ENCODE measurements at regions not wholly inside any gene's neighbourhood (a gene's known extent, or its start where the extent isn't known, plus 50 kb on each side); places are given as distances from the start of the nearest gene placed in this dataset.

DNA sequence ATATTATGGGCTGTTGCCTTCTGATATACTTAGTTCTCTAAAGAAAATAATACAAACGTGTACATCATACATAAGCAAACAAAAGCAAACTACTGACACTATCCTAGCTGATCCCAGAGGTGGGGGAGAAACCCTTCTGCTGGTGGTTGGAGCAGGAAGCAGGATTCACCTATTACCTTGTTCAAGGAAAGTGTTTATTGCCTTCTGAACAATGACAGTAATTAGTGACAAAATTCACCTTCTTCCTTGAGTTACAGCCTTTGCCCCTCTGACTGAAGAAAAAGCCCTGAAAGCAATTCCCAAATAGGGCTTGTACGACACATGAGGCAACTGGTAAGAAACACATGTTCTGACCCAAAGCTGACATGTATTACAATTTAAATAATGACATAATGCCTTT lies 118.8 kb upstream of the AKR1E2 start:
- CTCF ChIA-PET, result no interaction called here
- Histone ChIP-seq H3K27ac (ENCODE audit: low read depth, low read length) (no peak overlapping the region), H3K36me3 (ENCODE audit: control insufficient read depth in 2 of 3, insufficient read depth in 3 of 3, low read length in 3 of 3) (no peaks in the 10 kb centered on the region), H3K4me3 (ENCODE audit: low read length) (no peak overlapping the region), H3K9me3 (ENCODE audit: control insufficient read depth in 2 of 3, low read length in 3 of 3) (no peaks in the 10 kb centered on the region), H3K4me1 (ENCODE audit: control insufficient read depth in 2 of 2, insufficient read depth in 2 of 2, low read length in 2 of 2) (no peaks in the 10 kb centered on the region), H3K27me3 (ENCODE audit: control insufficient read depth in 2 of 2, insufficient read depth in 2 of 2, low read length in 2 of 2) (no peaks in the 10 kb centered on the region)
- POLR2A ChIA-PET, result no interaction called here
- DNase-seq (no peak), ATAC-seq (no peak)
- intact Hi-C loops (cut with micrococcal nuclease), result no loop called here
- Mint-ChIP-seq H3K27me3 (peaks cover 11 to 40% (median 22%) of the 10 kb centered on the region in 5 donors), H3K4me3 (no peak overlapping the region), H3K36me3 (no peaks in the 10 kb centered on the region), H3K27ac (no peak overlapping the region), H3K9me3 (no peaks in the 10 kb centered on the region), H3K4me1 (peaks cover 0 to 4% (median 0%) of the 10 kb centered on the region in 7 donors)

DNA sequence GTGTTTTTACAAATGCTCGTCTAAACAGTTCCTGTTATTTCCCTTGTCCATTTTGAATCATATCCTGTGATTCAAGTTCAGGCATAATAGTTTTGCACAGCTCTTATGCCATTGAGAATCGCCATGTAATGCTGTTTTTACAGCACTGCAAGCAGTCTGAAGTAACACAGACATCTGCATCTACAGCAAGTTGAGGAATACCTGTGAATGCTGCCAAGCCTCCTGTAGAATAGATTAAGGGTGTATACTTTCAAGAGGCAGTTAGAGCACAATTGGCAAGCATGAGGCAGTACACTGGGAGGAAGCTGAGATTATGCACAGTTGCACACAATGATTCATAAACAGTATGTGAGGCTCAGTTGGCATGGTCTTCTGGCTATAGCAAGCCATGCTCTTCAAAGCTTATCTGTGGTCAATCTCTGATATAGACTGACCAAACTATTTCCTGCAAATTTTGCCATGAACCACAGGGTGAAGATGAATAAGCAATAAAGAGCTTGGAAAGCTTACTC lies 121.9 kb upstream of the AKR1E2 start:
- Histone ChIP-seq H3K9me3 (ENCODE audit: control insufficient read depth in 2 of 3, low read length in 3 of 3) (no peaks in the 10 kb centered on the region), H3K4me1 (ENCODE audit: control insufficient read depth in 2 of 2, insufficient read depth in 2 of 2, low read length in 2 of 2) (no peaks in the 10 kb centered on the region), H3K27me3 (ENCODE audit: control insufficient read depth in 2 of 2, insufficient read depth in 2 of 2, low read length in 2 of 2) (no peaks in the 10 kb centered on the region), H3K27ac (ENCODE audit: low read depth, low read length) (no peak overlapping the region), H3K36me3 (ENCODE audit: control insufficient read depth in 2 of 3, insufficient read depth in 3 of 3, low read length in 3 of 3) (no peaks in the 10 kb centered on the region), H3K4me3 (ENCODE audit: low read length) (no peak overlapping the region)
- Mint-ChIP-seq H3K9me3 (no peaks in the 10 kb centered on the region), H3K27ac (no peak overlapping the region), H3K36me3 (no peaks in the 10 kb centered on the region), H3K27me3 (peaks cover 18 to 45% (median 23%) of the 10 kb centered on the region in 5 donors), H3K4me3 (no peak overlapping the region), H3K4me1 (peaks cover 0 to 4% (median 0%) of the 10 kb centered on the region in 7 donors)
- ATAC-seq (peak; percentile 38), DNase-seq (no peak)
- intact Hi-C loops (cut with micrococcal nuclease), result no loop called here
- CTCF ChIA-PET, result no interaction called here
- POLR2A ChIA-PET, result no interaction called here

DNA sequence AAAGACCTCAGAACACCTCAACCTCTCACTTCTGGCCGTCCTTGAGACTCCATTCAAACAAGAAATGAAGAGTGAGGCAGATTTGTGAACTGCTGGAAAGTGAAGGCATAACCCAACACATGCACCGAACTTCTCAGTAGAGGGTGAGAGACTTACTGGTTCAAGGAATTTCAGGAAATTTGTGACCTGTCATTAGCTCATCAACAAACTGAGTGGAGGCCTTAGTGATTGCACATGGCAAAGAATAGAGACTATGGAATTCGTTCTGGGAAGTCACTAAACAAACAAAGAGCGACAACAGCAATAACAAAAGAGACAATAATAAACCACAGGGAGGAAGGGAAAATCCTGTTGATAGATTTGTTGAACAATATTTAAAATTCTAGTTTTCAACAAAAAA lies 125.0 kb upstream of the AKR1E2 start:
- Histone ChIP-seq H3K27me3 (ENCODE audit: control insufficient read depth in 2 of 2, insufficient read depth in 2 of 2, low read length in 2 of 2) (no peaks in the 10 kb centered on the region), H3K9me3 (ENCODE audit: control insufficient read depth in 2 of 3, low read length in 3 of 3) (no peaks in the 10 kb centered on the region), H3K4me3 (ENCODE audit: low read length) (no peak overlapping the region), H3K36me3 (ENCODE audit: control insufficient read depth in 2 of 3, insufficient read depth in 3 of 3, low read length in 3 of 3) (no peaks in the 10 kb centered on the region), H3K4me1 (ENCODE audit: control insufficient read depth in 2 of 2, insufficient read depth in 2 of 2, low read length in 2 of 2) (no peaks in the 10 kb centered on the region), H3K27ac (ENCODE audit: low read depth, low read length) (no peak overlapping the region)
- peaks cover 8 to 33% (median 18%) of the 10 kb centered on the region in 5 donors for H3K27me3 Mint-ChIP-seq
- no peaks in the 10 kb centered on the region for H3K36me3 Mint-ChIP-seq
- ChIA-PET CTCF (no interaction called here), POLR2A (no interaction called here)
- H3K4me1 Mint-ChIP-seq, result peaks cover 0 to 4% (median 0%) of the 10 kb centered on the region in 7 donors
- no peak for DNase-seq
- H3K9me3 Mint-ChIP-seq, result no peaks in the 10 kb centered on the region
- no peak overlapping the region for H3K4me3 Mint-ChIP-seq
- no peak overlapping the region for H3K27ac Mint-ChIP-seq
- ATAC-seq, result no peak
- intact Hi-C loops (cut with micrococcal nuclease), result no loop called here

DNA sequence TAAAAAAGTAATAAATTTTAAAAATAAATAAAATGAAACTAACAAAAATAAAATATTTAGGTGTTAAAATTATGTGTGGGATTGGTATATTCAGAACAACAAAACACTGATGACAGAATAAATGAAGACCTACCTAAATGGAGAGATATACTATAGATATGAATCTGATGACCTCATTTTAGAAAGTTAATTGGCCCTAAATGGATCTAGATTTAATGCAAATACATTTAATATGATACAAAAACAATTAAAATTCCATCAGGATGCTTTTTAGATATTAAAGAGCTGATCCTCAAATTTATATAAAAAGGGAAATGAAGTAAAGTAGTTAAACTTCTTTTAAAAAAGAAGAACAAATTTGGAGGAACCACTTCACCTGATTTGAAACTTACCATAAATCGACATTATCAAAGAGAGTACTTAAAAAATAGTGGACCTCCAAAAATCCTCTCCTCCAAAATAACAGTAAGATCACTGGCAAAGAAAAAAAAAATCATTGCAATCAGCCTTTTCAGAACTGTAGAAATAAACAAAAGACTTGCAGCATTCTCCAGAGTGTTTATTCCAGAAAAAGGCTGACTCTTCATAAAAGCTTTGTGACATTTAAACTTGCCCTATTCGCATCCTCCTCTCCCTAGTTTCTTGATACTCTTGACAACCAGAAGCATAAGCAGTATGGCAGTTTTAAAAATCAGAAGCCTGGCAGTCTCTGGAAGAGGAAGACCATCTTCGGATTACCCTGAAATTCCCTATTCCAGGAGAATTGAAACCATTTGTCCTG lies 125.9 kb upstream of the AKR1E2 start:
- no peaks in the 10 kb centered on the region for H3K36me3 Mint-ChIP-seq
- H3K27ac Mint-ChIP-seq, result no peak overlapping the region
- H3K27ac ChIP-seq (ENCODE audit: low read depth, low read length), result no peak overlapping the region
- no peaks in the 10 kb centered on the region for H3K9me3 ChIP-seq (ENCODE audit: control insufficient read depth in 2 of 3, low read length in 3 of 3)
- intact Hi-C loops (cut with micrococcal nuclease), result no loop called here
- CTCF ChIA-PET, result no interaction called here
- no peaks in the 10 kb centered on the region for H3K27me3 ChIP-seq (ENCODE audit: control insufficient read depth in 2 of 2, insufficient read depth in 2 of 2, low read length in 2 of 2)
- no peak overlapping the region for H3K4me3 ChIP-seq (ENCODE audit: low read length)
- no peak overlapping the region for H3K4me3 Mint-ChIP-seq
- H3K9me3 Mint-ChIP-seq, result no peaks in the 10 kb centered on the region
- H3K36me3 ChIP-seq (ENCODE audit: control insufficient read depth in 2 of 3, insufficient read depth in 3 of 3, low read length in 3 of 3), result no peaks in the 10 kb centered on the region
- DNase-seq (no peak), ATAC-seq (no peak)
- H3K27me3 Mint-ChIP-seq, result peaks cover 10 to 29% (median 20%) of the 10 kb centered on the region in 5 donors
- POLR2A ChIA-PET, result no interaction called here
- peaks cover 0 to 4% (median 0%) of the 10 kb centered on the region in 7 donors for H3K4me1 Mint-ChIP-seq
- H3K4me1 ChIP-seq (ENCODE audit: control insufficient read depth in 2 of 2, insufficient read depth in 2 of 2, low read length in 2 of 2), result no peaks in the 10 kb centered on the region

DNA sequence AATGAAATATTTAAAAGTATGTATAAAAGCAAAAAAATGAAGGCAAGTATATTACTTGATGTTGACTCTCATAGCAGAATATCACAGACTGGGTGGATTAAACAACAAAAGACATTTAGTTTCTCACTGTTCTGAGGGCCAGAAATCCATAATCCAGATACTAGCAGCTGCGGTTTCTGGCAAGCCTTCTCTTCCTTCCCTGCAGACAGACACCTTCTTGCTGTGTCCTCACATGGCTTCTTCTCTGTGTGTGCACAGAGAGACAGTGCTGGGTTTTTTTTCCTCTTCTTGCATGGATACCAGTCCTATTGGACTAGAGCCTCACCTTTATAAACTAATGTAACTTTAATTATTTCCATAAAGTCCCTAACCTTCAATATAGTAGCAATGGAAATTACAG lies 127.9 kb upstream of the AKR1E2 start:
- Histone ChIP-seq H3K4me1 (ENCODE audit: control insufficient read depth in 2 of 2, insufficient read depth in 2 of 2, low read length in 2 of 2) (no peaks in the 10 kb centered on the region), H3K27me3 (ENCODE audit: control insufficient read depth in 2 of 2, insufficient read depth in 2 of 2, low read length in 2 of 2) (no peaks in the 10 kb centered on the region), H3K9me3 (ENCODE audit: control insufficient read depth in 2 of 3, low read length in 3 of 3) (no peaks in the 10 kb centered on the region), H3K36me3 (ENCODE audit: control insufficient read depth in 2 of 3, insufficient read depth in 3 of 3, low read length in 3 of 3) (no peaks in the 10 kb centered on the region), H3K4me3 (ENCODE audit: low read length) (no peak overlapping the region), H3K27ac (ENCODE audit: low read depth, low read length) (no peak overlapping the region)
- Mint-ChIP-seq H3K4me3 (no peak overlapping the region), H3K36me3 (no peaks in the 10 kb centered on the region), H3K4me1 (peaks cover 0 to 4% (median 0%) of the 10 kb centered on the region in 7 donors), H3K9me3 (peaks cover 0 to 6% (median 0%) of the 10 kb centered on the region in 11 donors), H3K27ac (no peak overlapping the region), H3K27me3 (peaks cover 10 to 28% (median 19%) of the 10 kb centered on the region in 5 donors)
- no peak for DNase-seq
- POLR2A ChIA-PET, result no interaction called here
- CTCF ChIA-PET, result no interaction called here
- intact Hi-C loops (cut with micrococcal nuclease), result no loop called here
- no peak for ATAC-seq

DNA sequence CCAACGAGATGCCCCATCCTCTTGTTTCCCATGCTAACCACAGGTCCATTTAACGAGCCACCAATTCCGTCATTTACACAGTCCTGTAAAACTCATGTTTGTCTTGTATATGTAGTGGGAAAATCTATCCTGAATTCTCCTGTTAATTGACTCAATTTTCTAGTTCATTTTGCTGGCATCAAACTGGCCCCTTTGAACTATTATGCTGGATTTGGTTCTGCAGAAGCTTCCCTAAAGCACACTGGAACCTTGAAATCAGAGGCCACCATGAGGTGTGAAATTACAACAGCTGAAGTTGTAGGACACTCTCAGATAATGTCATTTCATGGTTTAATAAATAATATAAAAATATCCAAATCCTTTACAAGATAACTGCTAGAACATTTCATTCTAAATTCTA lies 129.8 kb upstream of the AKR1E2 start:
- no peak for DNase-seq
- ChIA-PET POLR2A (no interaction called here), CTCF (no interaction called here)
- Mint-ChIP-seq H3K4me3 (no peak overlapping the region), H3K27me3 (peaks cover 10 to 26% (median 17%) of the 10 kb centered on the region in 5 donors), H3K4me1 (peaks cover 0 to 4% (median 0%) of the 10 kb centered on the region in 7 donors), H3K27ac (no peak overlapping the region), H3K36me3 (no peaks in the 10 kb centered on the region), H3K9me3 (peaks cover 0 to 6% (median 0%) of the 10 kb centered on the region in 11 donors)
- H3K9me3 ChIP-seq (ENCODE audit: control insufficient read depth in 2 of 3, low read length in 3 of 3), result no peaks in the 10 kb centered on the region
- no peak overlapping the region for H3K4me3 ChIP-seq (ENCODE audit: low read length)
- H3K36me3 ChIP-seq (ENCODE audit: control insufficient read depth in 2 of 3, insufficient read depth in 3 of 3, low read length in 3 of 3), result no peaks in the 10 kb centered on the region
- H3K27me3 ChIP-seq (ENCODE audit: control insufficient read depth in 2 of 2, insufficient read depth in 2 of 2, low read length in 2 of 2), result no peaks in the 10 kb centered on the region
- H3K27ac ChIP-seq (ENCODE audit: low read depth, low read length), result no peak overlapping the region
- ATAC-seq, result no peak
- no peaks in the 10 kb centered on the region for H3K4me1 ChIP-seq (ENCODE audit: control insufficient read depth in 2 of 2, insufficient read depth in 2 of 2, low read length in 2 of 2)
- intact Hi-C loops (cut with micrococcal nuclease), result no loop called here

DNA sequence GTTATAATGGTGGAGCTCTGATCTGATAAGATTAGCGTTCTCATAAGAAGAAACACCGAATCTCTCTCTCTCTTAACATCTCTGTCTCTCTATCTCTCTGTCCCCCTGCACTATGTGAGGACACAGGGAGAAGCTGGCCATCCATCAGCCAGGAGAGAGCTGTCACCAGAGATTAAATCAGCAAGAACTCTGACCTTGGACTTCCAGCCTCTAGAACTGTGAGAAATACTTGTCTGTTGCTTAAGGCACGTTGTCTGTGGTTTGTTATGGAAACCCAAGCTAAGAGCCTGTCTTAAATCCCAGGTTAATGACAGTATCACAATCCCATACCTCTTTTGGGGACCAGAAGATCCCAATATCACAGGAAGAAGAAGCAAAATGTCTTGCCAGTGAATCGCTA lies 132.0 kb upstream of the AKR1E2 start:
- intact Hi-C loops (cut with micrococcal nuclease), result no loop called here
- ATAC-seq, result no peak
- POLR2A ChIA-PET, result no interaction called here

More for the DNA sequence above, 132.0 kb upstream of the AKR1E2 start:
- CTCF ChIA-PET, result no interaction called here
- DNase-seq, result no peak
- no peaks in the 10 kb centered on the region for H3K9me3 ChIP-seq (ENCODE audit: control insufficient read depth in 2 of 3, low read length in 3 of 3)
- Mint-ChIP-seq H3K4me1 (no peaks in the 10 kb centered on the region), H3K27ac (no peak overlapping the region), H3K27me3 (peaks cover 6 to 23% (median 10%) of the 10 kb centered on the region in 5 donors), H3K4me3 (no peak overlapping the region), H3K9me3 (peaks cover 0 to 6% (median 0%) of the 10 kb centered on the region in 11 donors), H3K36me3 (no peaks in the 10 kb centered on the region)
- no peak overlapping the region for H3K27ac ChIP-seq (ENCODE audit: low read depth, low read length)
- H3K4me3 ChIP-seq (ENCODE audit: low read length), result no peak overlapping the region
- no peaks in the 10 kb centered on the region for H3K4me1 ChIP-seq (ENCODE audit: control insufficient read depth in 2 of 2, insufficient read depth in 2 of 2, low read length in 2 of 2)
- H3K36me3 ChIP-seq (ENCODE audit: control insufficient read depth in 2 of 3, insufficient read depth in 3 of 3, low read length in 3 of 3), result no peaks in the 10 kb centered on the region
- no peaks in the 10 kb centered on the region for H3K27me3 ChIP-seq (ENCODE audit: control insufficient read depth in 2 of 2, insufficient read depth in 2 of 2, low read length in 2 of 2)

Measured in naive thymus-derived CD4-positive, alpha-beta T cell (primary cell).